GM21723 (cell line): ENCODE measurements at regions not wholly inside any gene's neighbourhood (a gene's known extent, or its start where the extent isn't known, plus 50 kb on each side); places are given as distances from the start of the nearest gene placed in this dataset.

Experiments
- ATAC-seq: cut with Tn5 transposase; IDR thresholded peaks from one replicate; pipeline ENCODE4 v1.9.1; 2021; ENCODE audit warnings: mild to moderate bottlenecking, moderate library complexity; ENCODE audit not compliant: unreplicated experiment

DNA sequence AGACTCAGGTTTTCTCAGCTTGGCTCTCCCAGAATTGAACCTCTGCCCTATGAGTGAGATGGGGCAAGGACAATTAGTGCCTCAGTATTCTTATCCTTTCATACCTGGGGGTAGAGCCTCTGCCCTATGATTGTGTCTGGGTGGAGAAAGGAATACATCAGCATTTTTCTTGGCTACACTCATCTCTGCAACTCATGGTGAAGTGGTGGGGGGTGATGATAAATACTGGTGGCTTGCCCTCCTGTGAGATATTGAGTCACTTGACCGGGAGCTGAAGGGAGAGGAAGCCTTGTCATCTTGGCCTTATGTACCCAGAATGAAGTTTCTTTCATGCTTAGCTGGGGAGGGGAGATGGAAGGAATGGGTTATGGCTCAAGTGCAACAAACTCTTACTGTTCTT is 71.3 kb upstream of the ENOX2 start:
- no peak for ATAC-seq

DNA sequence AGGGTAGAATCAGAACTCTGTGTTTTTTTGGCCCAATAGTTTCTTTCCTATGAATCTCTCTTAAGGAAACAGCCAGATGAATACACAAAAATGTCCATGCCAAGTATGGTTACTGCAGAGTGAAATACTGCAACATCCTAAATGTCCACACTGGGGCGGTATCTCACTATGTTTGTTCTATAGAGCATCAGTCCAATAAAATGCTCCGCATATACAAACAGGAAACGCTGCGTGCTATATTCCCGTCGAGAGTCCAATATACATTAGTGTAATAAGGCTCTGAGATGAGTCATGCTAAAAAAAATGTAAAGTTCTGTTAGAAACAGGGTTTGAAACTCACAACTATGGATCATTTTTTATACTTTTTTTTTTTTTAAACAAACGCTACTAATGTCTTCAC is 72.9 kb upstream of the ENOX2 start:
- ATAC-seq = peak; percentile 80

DNA sequence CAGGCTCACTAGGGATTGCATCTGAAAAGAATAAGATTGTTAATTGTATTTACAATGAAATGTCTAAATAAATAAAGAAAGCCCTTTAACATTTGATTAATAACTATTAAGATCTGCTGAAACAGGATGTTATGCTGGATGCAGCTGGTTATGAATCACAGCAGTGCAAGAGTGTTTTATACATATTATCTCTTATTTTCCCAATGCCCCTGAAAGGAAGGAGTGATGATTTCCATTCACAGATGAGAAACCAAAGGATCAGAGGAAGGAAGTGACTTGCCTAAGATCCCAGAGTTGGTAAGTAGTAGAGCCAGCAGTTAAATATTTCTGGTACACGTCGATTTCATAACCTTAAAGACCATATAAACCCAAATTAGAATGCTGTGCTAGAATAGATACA is 76.3 kb upstream of the ARHGAP36 start:
- ATAC-seq = no peak

DNA sequence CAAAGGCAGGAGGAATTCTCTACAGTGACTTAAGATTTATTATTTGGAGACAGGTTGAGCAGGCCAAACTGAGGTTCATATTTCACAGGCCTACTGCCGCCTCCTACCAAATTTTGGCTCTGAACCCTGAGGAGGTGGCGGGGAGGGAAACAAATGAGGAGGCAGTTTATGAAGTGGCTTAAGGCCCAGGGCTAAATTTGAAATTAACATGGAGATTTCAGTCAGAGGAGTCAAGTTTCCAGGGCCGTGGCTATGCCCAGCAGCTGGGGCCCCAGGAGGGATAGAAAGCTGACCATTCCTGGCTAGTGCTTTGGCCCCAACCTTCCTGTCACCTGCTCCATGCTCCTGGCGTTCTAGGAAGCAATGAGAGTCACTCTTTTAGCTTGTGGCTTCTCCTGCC is 73.4 kb upstream of the ARHGAP36 start:
- no peak for ATAC-seq

DNA sequence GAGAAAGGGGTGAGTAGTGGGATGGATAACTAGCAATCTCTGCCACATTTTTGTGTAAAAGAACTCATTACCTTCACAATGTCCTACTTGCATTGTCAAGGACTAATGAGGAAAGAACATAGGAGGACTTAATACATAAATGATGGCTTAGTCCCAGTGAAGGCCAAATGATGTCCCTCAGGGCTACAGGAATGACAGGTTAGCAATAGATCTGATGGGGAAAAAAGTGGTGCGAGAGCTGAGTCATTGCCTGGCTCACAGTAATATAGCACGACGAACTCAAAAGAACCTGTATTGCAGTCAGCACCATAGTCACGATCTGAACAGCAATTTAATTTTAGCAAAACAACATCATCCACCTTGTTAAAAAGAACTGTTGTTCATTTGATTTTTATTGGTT is 70.9 kb upstream of the ARHGAP36 start:
- ATAC-seq = no peak

GRCh38 chrX:130990723-130991122 is 67.4 kb upstream of the ARHGAP36 start:
- no peak for ATAC-seq

DNA sequence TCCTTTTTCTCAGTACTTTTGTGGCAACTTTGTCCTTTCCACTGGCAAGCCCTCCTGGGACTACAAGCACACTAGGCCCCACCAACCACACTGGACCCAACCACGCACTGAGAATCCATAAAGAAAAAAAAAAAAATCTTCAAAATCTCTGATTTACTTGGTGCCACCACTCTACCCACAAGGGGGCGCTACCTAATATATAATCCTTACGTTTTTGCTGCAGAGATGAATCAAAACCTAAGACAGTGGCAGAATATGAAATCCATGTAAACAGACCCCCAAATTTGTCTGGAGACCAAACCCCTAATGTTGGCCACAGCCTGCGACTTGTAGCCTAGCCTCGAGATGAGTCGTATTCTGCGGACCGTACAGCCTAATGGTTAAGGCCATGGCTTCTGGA is 63.5 kb upstream of the ARHGAP36 start:
- no peak for ATAC-seq

GRCh38 chrX:130995439-130995838 is 62.7 kb upstream of the ARHGAP36 start:
- no peak for ATAC-seq

- no peak for ATAC-seq
Measured at GRCh38 chrX:130997314-130997713, 60.8 kb upstream of the ARHGAP36 start.

DNA sequence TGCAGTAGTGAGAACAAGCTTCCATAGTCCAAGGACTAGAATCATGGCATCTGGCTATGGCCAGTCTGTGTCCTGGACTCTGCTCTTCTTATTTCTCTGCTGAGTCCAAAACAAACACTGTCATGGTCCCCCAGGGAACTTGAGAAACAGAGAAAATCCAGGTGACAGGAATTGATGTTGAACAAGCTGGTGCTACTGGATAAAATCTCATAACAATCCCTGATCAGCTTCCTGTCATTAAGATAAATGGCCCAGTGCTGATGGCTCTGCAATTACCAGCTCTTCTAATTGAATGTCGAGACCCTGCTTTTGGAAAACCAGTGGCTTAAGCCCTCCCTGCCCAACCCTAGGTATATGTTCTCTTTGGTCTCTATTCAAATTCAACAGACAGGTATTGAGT is 58.8 kb upstream of the ARHGAP36 start:
- ATAC-seq = no peak
